Heart left ventricle (tissue), 16 donors: ENCODE measurements at regions not wholly inside any gene's neighbourhood (a gene's known extent, or its start where the extent isn't known, plus 50 kb on each side); places are given as distances from the start of the nearest gene placed in this dataset.

Source experiments
- ATAC-seq, 4 donors: fragments of 200-7000 bp; cut with Tn5 transposase; one replicate each; pipeline ENCODE4 v1.9.1; 2020 to 2022; ENCODE audit warnings: moderate library complexity in 4 of 4, mild to moderate bottlenecking in 3 of 4, moderate number of reproducible peaks in 1 of 4
- DNase-seq, 5 donors: peaks; one replicate each; pipeline ENCODE4 v3.0.0-alpha.2; 2020
- H3K27ac ChIP-seq, 12 donors: fragments of 200-600 bp; sonication (generic) in 4 of 12; one replicate each; pipeline versions ENCODE4 v1.5.0 to v1.8.0; 2016 to 2022; ENCODE audit warnings: mild to moderate bottlenecking in 2 of 12
- H3K27me3 ChIP-seq, 9 donors: fragments of 200-600 bp; sonication (generic) in 2 of 9; one replicate each; pipeline versions ENCODE4 v1.5.1 to v1.8.0; 2016 to 2022; ENCODE audit warnings: mild to moderate bottlenecking in 3 of 9
- H3K36me3 ChIP-seq, 9 donors: fragments of 200-600 bp; sonication (generic) in 2 of 9; one replicate each; pipeline versions ENCODE4 v1.5.0 to v1.8.0; 2018 to 2022; ENCODE audit warnings: mild to moderate bottlenecking in 2 of 9
- H3K4me1 ChIP-seq, 12 donors: fragments of 200-600 bp; sonication (generic) in 4 of 12; one replicate each; pipeline versions ENCODE4 v1.5.0 to v1.8.0; 2016 to 2022; ENCODE audit warnings: mild to moderate bottlenecking in 3 of 12
- H3K4me3 ChIP-seq, 12 donors: fragments of 200-600 bp; sonication (generic) in 4 of 12; one replicate each; pipeline versions ENCODE4 v1.5.0 to v1.8.0; 2017 to 2022; ENCODE audit warnings: mild to moderate bottlenecking in 9 of 12, moderate library complexity in 4 of 12
- H3K9me3 ChIP-seq, 12 donors: fragments of 200-600 bp; sonication (generic) in 4 of 12; one replicate each; pipeline versions ENCODE4 v1.5.0 to v1.8.0; 2016 to 2022; ENCODE audit warnings: mild to moderate bottlenecking in 1 of 12
- POLR2A ChIP-seq, 2 donors: fragments of 450-650 bp; IDR thresholded peaks; one replicate each; pipeline ENCODE4 v1.6.1; 2017; ENCODE audit warnings: antibody characterized with exemption in 2 of 2, mild to moderate bottlenecking in 2 of 2, moderate library complexity in 2 of 2
- WGBS, 4 donors: extraction: QIAGEN DNeasy Blood & Tissue Kit in 2 of 4; methylation state at CpG; one replicate each; pipeline versions ENCODE4 v1.1.5 to v1.1.7; 2013 to 2018; 5-methylcytosine and 5-hydroxymethylcytosine counted together
- intact Hi-C, 10 donors: fragments of 100-400 bp; cut with DNase I; formaldehyde crosslinking; loops; one replicate each; pipeline versions ENCODE4 v1.11.1 to v1.14.2; 2022
- TF ChIP-seq, protein P1 (sequence below), 12 donors: fragments of 200-600 bp; sonication (generic) in 4 of 12; IDR thresholded peaks; one replicate each; pipeline versions ENCODE4 v1.5.0 to v1.8.0; 2018 to 2022; ENCODE audit warnings: antibody characterized with exemption in 12 of 12, mild to moderate bottlenecking in 5 of 12
- donor health status: ischemic (EF 13 %, LVEDD 7.1; RV severe dilation, severe dysfunction).
- donor health status: healthy with polysubstance abuse.
- donor health status: DM: no; HTN: yes; CAD: no.
- donor health status: DM: no; HTN: no; CAD: no.
- donor health status: ischemic (EF 25% LVEDD 6.9; RV normal size, moderate dysfunction).
- donor health status: ischemic (EF 25% LVEDD 5.7; RV mildly dilated, moderate dysfunction).
- donor health status: healthy.
- donor health status: DM: yes; HTN: yes; CAD: no.
- donor health status: ischemic (EF 35%, LVEDD 5.7; RV mildly dilated, moderate dysfunction).
- donor health status: nonischemic (EF 11% LVEDD 7.7; RV severe dilation, severe dysfunction).
- donor health status: DM: yes; HTN: yes; CAD: no.
- donor health status: PGD.
- donor health status: ischemic (EF 29% LVEDD 5.4; RV normal size, mild dysfunction).
- donor health status: nonischemic (EF 23%, LVEDD 6.1; RV moderate dilation, normal function).

- no peak overlapping the region for H3K4me3 ChIP-seq
- no peaks in the 10 kb centered on the region for H3K27me3 ChIP-seq
- intact Hi-C loops, result no loop called here
- H3K9me3 ChIP-seq, result peaks cover 0 to 53% (median 25%) of the 10 kb centered on the region in 12 donors
- ATAC-seq (no peak), DNase-seq (no peak)
- TF ChIP-seq, protein P1, sequence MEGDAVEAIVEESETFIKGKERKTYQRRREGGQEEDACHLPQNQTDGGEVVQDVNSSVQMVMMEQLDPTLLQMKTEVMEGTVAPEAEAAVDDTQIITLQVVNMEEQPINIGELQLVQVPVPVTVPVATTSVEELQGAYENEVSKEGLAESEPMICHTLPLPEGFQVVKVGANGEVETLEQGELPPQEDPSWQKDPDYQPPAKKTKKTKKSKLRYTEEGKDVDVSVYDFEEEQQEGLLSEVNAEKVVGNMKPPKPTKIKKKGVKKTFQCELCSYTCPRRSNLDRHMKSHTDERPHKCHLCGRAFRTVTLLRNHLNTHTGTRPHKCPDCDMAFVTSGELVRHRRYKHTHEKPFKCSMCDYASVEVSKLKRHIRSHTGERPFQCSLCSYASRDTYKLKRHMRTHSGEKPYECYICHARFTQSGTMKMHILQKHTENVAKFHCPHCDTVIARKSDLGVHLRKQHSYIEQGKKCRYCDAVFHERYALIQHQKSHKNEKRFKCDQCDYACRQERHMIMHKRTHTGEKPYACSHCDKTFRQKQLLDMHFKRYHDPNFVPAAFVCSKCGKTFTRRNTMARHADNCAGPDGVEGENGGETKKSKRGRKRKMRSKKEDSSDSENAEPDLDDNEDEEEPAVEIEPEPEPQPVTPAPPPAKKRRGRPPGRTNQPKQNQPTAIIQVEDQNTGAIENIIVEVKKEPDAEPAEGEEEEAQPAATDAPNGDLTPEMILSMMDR (IDR thresholded peaks at IDR 0.05), result no peak
- no peak for TF ChIP-seq POLR2A (IDR thresholded peaks at IDR 0.05)
- H3K27ac ChIP-seq, result no peak overlapping the region
- WGBS, 4 donors, result 87 to 94% (median 93%) methylated on average over 1 of the region's 1 CpG
- H3K4me1 ChIP-seq, result no peaks in the 10 kb centered on the region
- no peaks in the 10 kb centered on the region for H3K36me3 ChIP-seq
Observed at GRCh38 chr12:24519759-24520158, 429.1 kb downstream of the BCAT1 start.

DNA sequence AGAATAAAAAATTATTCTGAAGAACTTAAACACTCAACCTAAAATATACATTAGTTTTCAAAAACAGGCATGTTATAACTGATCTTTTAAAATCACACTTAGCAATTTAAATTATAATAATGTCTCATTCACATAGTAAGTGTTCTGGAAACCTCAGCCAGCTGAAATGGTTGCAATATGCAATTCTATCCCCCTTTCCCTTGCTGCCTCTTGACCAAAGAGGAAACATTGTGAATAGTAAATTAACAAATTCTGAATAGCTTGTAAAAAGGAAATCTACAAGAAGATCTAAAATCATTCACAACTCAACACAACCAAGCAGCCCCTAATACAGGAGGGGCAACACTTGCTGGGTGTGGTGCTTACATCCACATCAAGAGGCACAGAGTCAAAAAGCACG is 431.9 kb downstream of the BCAT1 start:
- no peak for ATAC-seq
- peaks cover 0 to 40% (median 23%) of the 10 kb centered on the region in 12 donors for H3K9me3 ChIP-seq
- DNase-seq, result no peak
- WGBS, 4 donors, result 52 to 72% (median 60%) methylated on average over 1 of the region's 1 CpG
- no peaks in the 10 kb centered on the region for H3K36me3 ChIP-seq
- no peaks in the 10 kb centered on the region for H3K4me1 ChIP-seq
- H3K27ac ChIP-seq, result no peak overlapping the region
- H3K4me3 ChIP-seq, result no peak overlapping the region
- intact Hi-C loops, result no loop called here
- no peaks in the 10 kb centered on the region for H3K27me3 ChIP-seq
- TF ChIP-seq, protein P1 (IDR thresholded peaks at IDR 0.05), result no peak
- no peak for TF ChIP-seq POLR2A (IDR thresholded peaks at IDR 0.05)

DNA sequence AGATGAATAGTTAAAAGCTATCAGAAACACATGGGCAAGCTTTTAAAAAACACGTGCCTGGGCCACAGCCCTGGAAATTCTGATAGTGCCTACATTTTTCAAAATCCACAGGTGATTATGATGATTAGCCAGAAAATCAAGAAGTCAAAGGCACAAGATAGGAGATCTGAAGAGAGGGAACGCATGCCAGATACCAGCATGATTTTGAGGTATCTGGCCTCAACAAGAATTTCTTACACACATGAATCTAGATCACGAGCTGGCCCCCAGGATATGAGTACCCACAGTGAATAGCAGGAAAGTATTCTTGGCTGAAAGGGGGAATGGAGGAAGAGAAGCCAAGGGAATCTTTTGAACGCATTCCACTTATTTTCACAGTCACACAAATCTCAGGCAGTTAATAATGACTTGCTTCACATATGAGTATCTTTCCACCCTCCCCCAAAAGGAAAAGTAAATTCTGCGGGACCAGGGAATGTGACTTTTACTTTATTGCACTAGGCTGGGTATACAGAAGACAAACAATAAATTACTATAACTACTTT is 438.2 kb downstream of the BCAT1 start:
- ATAC-seq, result no peak
- no peak for TF ChIP-seq POLR2A (IDR thresholded peaks at IDR 0.05)
- TF ChIP-seq, protein P1 (IDR thresholded peaks at IDR 0.05), result no peak
- 63 to 73% (median 68%) methylated on average over 5 of the region's 5 CpGs for whole genome bisulfite sequencing, 4 donors

GRCh38 chr12:24507827-24508226 is 441.1 kb downstream of the BCAT1 start:
- no peaks in the 10 kb centered on the region for H3K36me3 ChIP-seq
- no peak overlapping the region for H3K4me3 ChIP-seq
- ATAC-seq (no peak), DNase-seq (no peak)
- no peaks in the 10 kb centered on the region for H3K4me1 ChIP-seq
- no peak for TF ChIP-seq POLR2A (IDR thresholded peaks at IDR 0.05)
- TF ChIP-seq, protein P1 (IDR thresholded peaks at IDR 0.05), result no peak
- H3K27me3 ChIP-seq, result no peaks in the 10 kb centered on the region
- 91 to 96% (median 93%) methylated on average over 2 of the region's 2 CpGs for WGBS, 4 donors
- H3K9me3 ChIP-seq, result peaks cover 0 to 4% (median 0%) of the 10 kb centered on the region in 12 donors
- intact Hi-C loops, result no loop called here
- H3K27ac ChIP-seq, result no peak overlapping the region

More for the DNA sequence above, 438.2 kb downstream of the BCAT1 start:
- Histone ChIP-seq H3K9me3 (no peaks in the 10 kb centered on the region), H3K27me3 (no peaks in the 10 kb centered on the region), H3K27ac (no peak overlapping the region), H3K36me3 (no peaks in the 10 kb centered on the region), H3K4me1 (no peaks in the 10 kb centered on the region), H3K4me3 (no peak overlapping the region)
- DNase-seq, result no peak
- intact Hi-C loops, result no loop called here
